ENCODE measurements at regions not wholly inside any gene's neighbourhood (a gene's known extent, or its start where the extent isn't known, plus 50 kb on each side); places are given as distances from the start of the nearest gene placed in this dataset.

DNA sequence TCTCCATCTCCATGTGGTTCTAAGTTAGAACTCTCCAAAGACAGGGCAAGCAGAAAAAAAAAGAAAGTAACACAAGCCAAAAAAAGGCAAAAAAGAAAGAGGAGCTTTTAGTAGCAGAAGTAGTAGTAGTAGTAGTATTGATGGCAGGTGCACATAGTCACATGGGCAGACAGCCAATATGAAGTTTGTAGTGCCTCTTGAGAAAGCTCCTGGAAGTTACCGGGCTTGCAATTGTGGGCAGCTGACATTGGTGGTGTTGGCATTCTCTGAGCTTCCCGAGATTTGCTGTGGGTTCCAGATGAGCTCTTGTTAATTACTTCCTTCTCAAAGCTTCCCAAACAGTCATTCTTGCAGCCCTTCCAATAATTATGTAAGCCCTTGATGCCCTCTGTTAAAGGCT is 1128.5 kb downstream of the TYW1 start:
- TF ChIP-seq, protein P1, sequence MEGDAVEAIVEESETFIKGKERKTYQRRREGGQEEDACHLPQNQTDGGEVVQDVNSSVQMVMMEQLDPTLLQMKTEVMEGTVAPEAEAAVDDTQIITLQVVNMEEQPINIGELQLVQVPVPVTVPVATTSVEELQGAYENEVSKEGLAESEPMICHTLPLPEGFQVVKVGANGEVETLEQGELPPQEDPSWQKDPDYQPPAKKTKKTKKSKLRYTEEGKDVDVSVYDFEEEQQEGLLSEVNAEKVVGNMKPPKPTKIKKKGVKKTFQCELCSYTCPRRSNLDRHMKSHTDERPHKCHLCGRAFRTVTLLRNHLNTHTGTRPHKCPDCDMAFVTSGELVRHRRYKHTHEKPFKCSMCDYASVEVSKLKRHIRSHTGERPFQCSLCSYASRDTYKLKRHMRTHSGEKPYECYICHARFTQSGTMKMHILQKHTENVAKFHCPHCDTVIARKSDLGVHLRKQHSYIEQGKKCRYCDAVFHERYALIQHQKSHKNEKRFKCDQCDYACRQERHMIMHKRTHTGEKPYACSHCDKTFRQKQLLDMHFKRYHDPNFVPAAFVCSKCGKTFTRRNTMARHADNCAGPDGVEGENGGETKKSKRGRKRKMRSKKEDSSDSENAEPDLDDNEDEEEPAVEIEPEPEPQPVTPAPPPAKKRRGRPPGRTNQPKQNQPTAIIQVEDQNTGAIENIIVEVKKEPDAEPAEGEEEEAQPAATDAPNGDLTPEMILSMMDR (IDR thresholded peaks at IDR 0.05) = no peak
- H3K27me3 Mint-ChIP-seq (ENCODE audit: low read depth in 2 of 2) = no peaks in the 10 kb centered on the region

DNA sequence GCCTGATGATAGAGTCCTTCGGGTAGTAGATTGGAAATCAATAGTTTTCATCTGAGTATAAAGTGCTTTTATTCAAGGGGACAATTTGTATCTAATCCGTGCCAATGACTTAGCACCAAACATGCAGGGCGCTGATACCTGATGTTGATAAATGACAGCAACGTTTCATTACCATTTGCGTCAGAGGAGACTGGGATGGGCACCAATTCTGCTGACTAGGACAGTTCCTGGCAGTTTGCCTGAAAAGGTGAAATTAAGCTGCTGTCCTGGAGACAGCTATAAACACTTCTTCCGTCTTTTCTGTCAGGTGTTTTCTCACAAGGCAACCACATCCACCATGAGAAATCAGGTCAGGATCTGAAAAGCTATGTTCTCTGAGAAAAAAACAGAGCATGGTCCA is 1136.4 kb downstream of the TYW1 start:
- no peaks in the 10 kb centered on the region for H3K4me1 ChIP-seq (ENCODE audit: control insufficient read depth, insufficient read depth, low read length)
- Mint-ChIP-seq H3K27ac (no peak overlapping the region), H3K4me1 (no peaks in the 10 kb centered on the region), H3K4me3 (no peak overlapping the region), H3K9me3 (peaks cover 10 to 18% of the 10 kb centered on the region in 2 donors), H3K27me3 (ENCODE audit: low read depth in 2 of 2) (no peaks in the 10 kb centered on the region), H3K36me3 (no peaks in the 10 kb centered on the region)
- no peaks in the 10 kb centered on the region for H3K9me3 ChIP-seq (ENCODE audit: control insufficient read depth, insufficient read depth, low read length)
- ATAC-seq = no peak
- intact Hi-C loops (cut with micrococcal nuclease) = no loop called here
- no peak for DNase-seq
- no peaks in the 10 kb centered on the region for H3K27me3 ChIP-seq (ENCODE audit: control insufficient read depth, insufficient read depth, low read length)
- TF ChIP-seq, protein P1 (IDR thresholded peaks at IDR 0.05) = no peak
- H3K36me3 ChIP-seq (ENCODE audit: control insufficient read depth, insufficient read depth, low read length) = no peaks in the 10 kb centered on the region
- H3K4me3 ChIP-seq (ENCODE audit: low read length) = no peak overlapping the region
- WGBS (ENCODE audit: insufficient coverage) = 91% methylated on average over 6 of the region's 6 CpGs
- H3K27ac ChIP-seq (ENCODE audit: low read length) = no peak overlapping the region

More for the DNA sequence above, 1128.5 kb downstream of the TYW1 start:
- no peak for ATAC-seq
- no peaks in the 10 kb centered on the region for H3K27me3 ChIP-seq (ENCODE audit: control insufficient read depth, insufficient read depth, low read length)
- DNase-seq = no peak
- H3K9me3 ChIP-seq (ENCODE audit: control insufficient read depth, insufficient read depth, low read length) = peaks cover 3% of the 10 kb centered on the region
- Mint-ChIP-seq H3K36me3 (peaks cover under 1% of the 10 kb centered on the region), H3K27ac (no peak overlapping the region), H3K4me3 (no peak overlapping the region), H3K9me3 (peaks cover 14 to 19% of the 10 kb centered on the region in 2 donors), H3K4me1 (no peaks in the 10 kb centered on the region)
- intact Hi-C loops (cut with micrococcal nuclease) = no loop called here
- no peaks in the 10 kb centered on the region for H3K36me3 ChIP-seq (ENCODE audit: control insufficient read depth, insufficient read depth, low read length)
- H3K4me3 ChIP-seq (ENCODE audit: low read length) = no peak overlapping the region
- H3K27ac ChIP-seq (ENCODE audit: low read length) = no peak overlapping the region
- H3K4me1 ChIP-seq (ENCODE audit: control insufficient read depth, insufficient read depth, low read length) = no peaks in the 10 kb centered on the region
- 74% methylated on average over 2 of the region's 2 CpGs for WGBS (ENCODE audit: insufficient coverage)

DNA sequence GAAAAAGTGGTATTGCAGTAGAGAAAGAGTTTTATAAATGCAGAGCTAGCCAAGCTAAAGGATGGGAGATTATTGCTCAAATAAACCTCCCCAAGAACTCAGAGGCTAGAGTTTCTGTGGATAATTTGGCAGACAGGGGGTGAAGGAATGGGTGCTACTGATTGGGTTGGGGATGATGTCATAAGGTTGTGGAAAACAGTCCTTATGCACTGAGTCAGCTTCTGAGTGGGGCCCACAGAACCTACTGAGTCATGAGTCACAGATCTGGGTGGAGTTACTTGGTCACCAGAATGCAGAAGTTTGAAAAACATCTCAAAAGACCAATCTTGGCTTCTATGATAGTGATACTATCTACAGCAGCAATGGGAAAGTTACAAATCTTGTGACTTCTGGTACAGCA is 1146.7 kb downstream of the TYW1 start:
- Mint-ChIP-seq H3K27ac (no peak overlapping the region), H3K9me3 (peaks cover 11 to 16% of the 10 kb centered on the region in 2 donors)
- DNase-seq = no peak

DNA sequence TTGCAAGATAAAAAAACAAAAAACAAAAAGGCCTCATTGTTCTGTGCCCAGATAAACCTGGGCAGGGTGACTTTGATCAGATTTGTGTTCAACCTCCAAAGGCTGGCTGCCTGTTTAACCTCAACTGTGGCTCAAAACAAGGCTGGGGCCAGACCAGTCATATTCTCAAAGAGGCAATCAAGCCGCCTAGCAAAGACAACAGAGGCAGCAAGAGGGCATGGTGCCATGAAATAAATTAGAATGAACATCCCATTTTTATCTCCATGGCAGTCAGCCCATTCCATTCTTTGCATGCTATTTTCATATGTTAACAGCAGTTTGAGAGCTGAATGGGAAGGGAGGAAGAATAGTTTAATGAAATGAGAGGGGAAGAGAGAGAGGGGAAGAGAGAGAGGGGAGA is 1150.3 kb downstream of the TYW1 start:
- Histone ChIP-seq H3K27ac (ENCODE audit: low read length) (no peak overlapping the region), H3K27me3 (ENCODE audit: control insufficient read depth, insufficient read depth, low read length) (no peaks in the 10 kb centered on the region), H3K36me3 (ENCODE audit: control insufficient read depth, insufficient read depth, low read length) (no peaks in the 10 kb centered on the region), H3K4me3 (ENCODE audit: low read length) (no peak overlapping the region), H3K4me1 (ENCODE audit: control insufficient read depth, insufficient read depth, low read length) (no peaks in the 10 kb centered on the region), H3K9me3 (ENCODE audit: control insufficient read depth, insufficient read depth, low read length) (no peaks in the 10 kb centered on the region)
- Mint-ChIP-seq H3K36me3 (no peaks in the 10 kb centered on the region), H3K4me1 (no peaks in the 10 kb centered on the region), H3K4me3 (no peak overlapping the region), H3K27me3 (ENCODE audit: low read depth in 2 of 2) (no peaks in the 10 kb centered on the region), H3K9me3 (peaks cover 7 to 19% of the 10 kb centered on the region in 2 donors), H3K27ac (no peak overlapping the region)
- 93% methylated on average over 1 of the region's 1 CpG for WGBS (ENCODE audit: insufficient coverage)
- TF ChIP-seq, protein P1 (IDR thresholded peaks at IDR 0.05) = no peak
- DNase-seq = no peak
- intact Hi-C loops (cut with micrococcal nuclease) = no loop called here
- no peak for ATAC-seq

More for the DNA sequence above, 1146.7 kb downstream of the TYW1 start:
- H3K4me1 Mint-ChIP-seq = no peaks in the 10 kb centered on the region
- ATAC-seq = no peak
- H3K36me3 ChIP-seq (ENCODE audit: control insufficient read depth, insufficient read depth, low read length) = no peaks in the 10 kb centered on the region
- H3K36me3 Mint-ChIP-seq = no peaks in the 10 kb centered on the region
- no peaks in the 10 kb centered on the region for H3K9me3 ChIP-seq (ENCODE audit: control insufficient read depth, insufficient read depth, low read length)
- H3K27me3 Mint-ChIP-seq (ENCODE audit: low read depth in 2 of 2) = no peaks in the 10 kb centered on the region
- H3K27ac ChIP-seq (ENCODE audit: low read length) = no peak overlapping the region
- no peaks in the 10 kb centered on the region for H3K27me3 ChIP-seq (ENCODE audit: control insufficient read depth, insufficient read depth, low read length)
- TF ChIP-seq, protein P1 (IDR thresholded peaks at IDR 0.05) = no peak
- no peaks in the 10 kb centered on the region for H3K4me1 ChIP-seq (ENCODE audit: control insufficient read depth, insufficient read depth, low read length)
- H3K4me3 Mint-ChIP-seq = no peak overlapping the region
- H3K4me3 ChIP-seq (ENCODE audit: low read length) = no peak overlapping the region
- intact Hi-C loops (cut with micrococcal nuclease) = no loop called here

Data from natural killer cell (primary cell).